ENCODE measurements at regions not wholly inside any gene's neighbourhood (a gene's known extent, or its start where the extent isn't known, plus 50 kb on each side); places are given as distances from the start of the nearest gene placed in this dataset.

GRCh38 chr1:60994828-60995492 is 87.4 kb upstream of the NFIA start:
- no peak for TF ChIP-seq EZH2 (IDR thresholded peaks at IDR 0.05)
- TF ChIP-seq POLR2AphosphoS5 (IDR thresholded peaks at IDR 0.05; ENCODE audit: borderline replicate concordance, low read depth, low read length): no peak
- no peak for TF ChIP-seq FOXP2 (optimal IDR thresholded peaks at IDR 0.05; ENCODE audit: control extremely low read depth, extremely low read length, insufficient read depth)

All from SK-N-MC (cell line).